ENCODE measurements at regions not wholly inside any gene's neighbourhood (a gene's known extent, or its start where the extent isn't known, plus 50 kb on each side); places are given as distances from the start of the nearest gene placed in this dataset.

DNA sequence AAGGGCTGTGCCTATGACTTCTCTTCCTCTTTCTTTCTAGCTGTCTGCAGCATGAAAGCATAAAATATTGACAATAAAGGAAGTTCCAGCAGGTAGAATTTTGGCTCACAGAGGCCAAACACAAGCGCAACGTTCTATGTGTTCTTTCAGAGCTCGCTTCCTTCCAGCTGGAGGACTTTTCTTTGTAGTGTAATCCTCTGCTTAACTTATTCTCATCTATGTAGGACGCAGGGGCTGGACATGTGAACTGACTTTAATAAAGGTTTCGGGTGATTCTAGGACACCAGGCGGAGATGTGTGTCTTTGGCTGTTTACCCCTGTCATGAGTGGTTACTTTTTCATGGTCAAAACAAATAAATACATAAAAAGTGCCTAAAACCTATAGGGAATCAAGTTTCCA lies 191.5 kb upstream of the MAF start:
- TF ChIP-seq, protein P1, sequence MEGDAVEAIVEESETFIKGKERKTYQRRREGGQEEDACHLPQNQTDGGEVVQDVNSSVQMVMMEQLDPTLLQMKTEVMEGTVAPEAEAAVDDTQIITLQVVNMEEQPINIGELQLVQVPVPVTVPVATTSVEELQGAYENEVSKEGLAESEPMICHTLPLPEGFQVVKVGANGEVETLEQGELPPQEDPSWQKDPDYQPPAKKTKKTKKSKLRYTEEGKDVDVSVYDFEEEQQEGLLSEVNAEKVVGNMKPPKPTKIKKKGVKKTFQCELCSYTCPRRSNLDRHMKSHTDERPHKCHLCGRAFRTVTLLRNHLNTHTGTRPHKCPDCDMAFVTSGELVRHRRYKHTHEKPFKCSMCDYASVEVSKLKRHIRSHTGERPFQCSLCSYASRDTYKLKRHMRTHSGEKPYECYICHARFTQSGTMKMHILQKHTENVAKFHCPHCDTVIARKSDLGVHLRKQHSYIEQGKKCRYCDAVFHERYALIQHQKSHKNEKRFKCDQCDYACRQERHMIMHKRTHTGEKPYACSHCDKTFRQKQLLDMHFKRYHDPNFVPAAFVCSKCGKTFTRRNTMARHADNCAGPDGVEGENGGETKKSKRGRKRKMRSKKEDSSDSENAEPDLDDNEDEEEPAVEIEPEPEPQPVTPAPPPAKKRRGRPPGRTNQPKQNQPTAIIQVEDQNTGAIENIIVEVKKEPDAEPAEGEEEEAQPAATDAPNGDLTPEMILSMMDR (IDR thresholded peaks at IDR 0.05; ENCODE audit: extremely low read depth, insufficient read depth, missing control alignments): no peak
- DNase-seq (ENCODE audit: low spot score): no peak
- in situ Hi-C loops (cut with MboI; ENCODE audit: low pct_unique_long_range_greater_than_20kb, low sequenced_read_pairs, unreplicated experiment): no loop called here

DNA sequence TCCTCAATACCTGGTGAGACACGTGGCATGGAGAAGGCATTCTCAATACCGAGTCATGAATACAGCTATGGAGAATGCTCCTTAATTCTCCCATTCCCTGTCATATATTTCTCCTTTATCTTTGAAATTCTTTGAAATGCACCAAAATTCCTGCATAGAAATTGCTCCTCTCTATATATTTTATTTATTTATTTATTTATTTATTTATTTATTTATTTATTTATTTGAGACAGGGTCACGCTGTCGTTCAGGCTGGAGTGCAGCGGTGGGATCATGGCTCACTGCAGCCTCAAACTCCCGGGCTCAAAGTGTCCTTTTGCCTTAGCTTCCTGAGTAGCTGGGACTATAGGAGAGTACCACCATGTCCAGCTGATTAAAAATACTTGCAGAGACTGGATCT lies 190.3 kb upstream of the MAF start:
- in situ Hi-C loops (cut with MboI; ENCODE audit: low pct_unique_long_range_greater_than_20kb, low sequenced_read_pairs, unreplicated experiment): no loop called here
- no peak for DNase-seq (ENCODE audit: low spot score)
- TF ChIP-seq, protein P1 (IDR thresholded peaks at IDR 0.05; ENCODE audit: extremely low read depth, insufficient read depth, missing control alignments): no peak

DNA sequence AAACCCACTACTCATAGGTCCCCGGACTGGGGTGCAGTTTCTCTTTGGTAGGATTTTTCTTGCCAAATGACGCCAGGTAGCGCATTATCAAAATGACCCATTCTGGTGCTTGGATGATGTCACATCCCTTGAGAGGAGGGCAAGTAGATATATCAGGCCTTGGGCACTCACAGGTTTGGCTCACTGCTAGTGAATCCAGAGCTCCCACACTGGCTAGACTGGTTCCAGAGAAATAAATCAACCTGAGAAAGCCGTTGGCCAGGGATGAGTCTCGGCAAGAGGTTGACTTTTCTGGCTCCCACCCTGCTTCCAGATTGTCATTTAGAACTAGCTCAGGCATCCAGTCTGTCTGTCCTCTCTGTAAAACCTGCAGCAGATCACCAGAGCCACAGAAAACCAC lies 188.4 kb upstream of the MAF start:
- in situ Hi-C loops (cut with MboI; ENCODE audit: low pct_unique_long_range_greater_than_20kb, low sequenced_read_pairs, unreplicated experiment): no loop called here
- TF ChIP-seq, protein P1 (IDR thresholded peaks at IDR 0.05; ENCODE audit: extremely low read depth, insufficient read depth, missing control alignments): no peak
- no peak for DNase-seq (ENCODE audit: low spot score)

DNA sequence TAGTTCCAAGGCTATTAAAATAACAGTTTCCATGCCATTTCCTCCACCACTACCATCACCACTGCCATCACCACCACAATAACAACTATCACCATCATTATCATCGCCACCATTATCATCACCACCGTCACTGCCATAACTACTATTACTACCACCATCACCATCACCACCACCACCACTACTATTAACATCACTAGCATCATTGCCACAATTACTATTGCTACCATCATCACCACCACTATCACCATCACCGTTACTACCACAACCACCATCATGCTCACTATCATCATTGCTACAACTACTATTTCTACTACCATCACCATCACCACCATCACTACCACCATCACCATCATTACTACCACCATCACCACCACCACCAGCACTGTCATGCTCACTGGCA lies 185.9 kb upstream of the MAF start:
- DNase-seq (ENCODE audit: low spot score): no peak
- in situ Hi-C loops (cut with MboI; ENCODE audit: low pct_unique_long_range_greater_than_20kb, low sequenced_read_pairs, unreplicated experiment): no loop called here
- TF ChIP-seq, protein P1 (IDR thresholded peaks at IDR 0.05; ENCODE audit: extremely low read depth, insufficient read depth, missing control alignments): no peak

DNA sequence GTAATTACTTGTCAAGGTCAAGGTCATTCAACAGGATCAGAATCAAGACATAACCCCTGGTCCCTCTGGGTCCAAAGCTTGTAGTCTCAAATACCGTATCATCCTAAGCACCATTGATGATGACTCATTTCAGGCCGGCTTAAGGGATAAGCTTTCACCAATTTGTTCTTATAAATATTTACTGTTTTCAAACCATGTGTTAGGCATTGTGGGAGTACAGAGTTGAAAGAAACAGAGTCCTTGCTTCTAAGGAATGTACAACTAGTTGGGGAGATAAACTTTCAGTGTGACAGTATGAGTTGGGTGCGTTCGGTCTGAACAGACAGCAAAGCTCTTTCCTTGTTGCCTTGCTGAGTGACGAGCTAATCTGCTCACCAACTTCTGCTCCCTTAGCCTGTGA lies 183.5 kb upstream of the MAF start:
- TF ChIP-seq, protein P1 (IDR thresholded peaks at IDR 0.05; ENCODE audit: extremely low read depth, insufficient read depth, missing control alignments): no peak
- in situ Hi-C loops (cut with MboI; ENCODE audit: low pct_unique_long_range_greater_than_20kb, low sequenced_read_pairs, unreplicated experiment): no loop called here
- DNase-seq (ENCODE audit: low spot score): no peak

DNA sequence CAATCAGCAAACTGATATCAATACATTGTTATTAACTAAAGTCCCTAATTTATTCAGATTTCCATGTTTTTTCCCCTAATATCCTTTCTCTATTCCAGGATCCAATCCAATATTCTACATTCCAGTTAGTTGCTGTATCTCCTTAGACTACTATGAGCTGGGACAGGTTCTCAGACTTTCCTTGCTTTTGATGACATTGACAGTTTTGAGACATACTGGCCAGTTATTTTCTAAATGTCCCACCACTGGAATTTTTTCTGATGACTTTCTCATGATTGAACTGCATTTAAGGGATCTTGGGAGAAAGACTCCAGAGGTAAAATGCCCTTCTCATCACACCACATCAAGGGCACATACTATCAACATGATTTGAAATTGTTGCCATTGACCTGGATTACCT lies 177.1 kb upstream of the MAF start:
- in situ Hi-C loops (cut with MboI; ENCODE audit: low pct_unique_long_range_greater_than_20kb, low sequenced_read_pairs, unreplicated experiment): no loop called here
- TF ChIP-seq, protein P1 (IDR thresholded peaks at IDR 0.05; ENCODE audit: extremely low read depth, insufficient read depth, missing control alignments): no peak
- DNase-seq (ENCODE audit: low spot score): no peak

DNA sequence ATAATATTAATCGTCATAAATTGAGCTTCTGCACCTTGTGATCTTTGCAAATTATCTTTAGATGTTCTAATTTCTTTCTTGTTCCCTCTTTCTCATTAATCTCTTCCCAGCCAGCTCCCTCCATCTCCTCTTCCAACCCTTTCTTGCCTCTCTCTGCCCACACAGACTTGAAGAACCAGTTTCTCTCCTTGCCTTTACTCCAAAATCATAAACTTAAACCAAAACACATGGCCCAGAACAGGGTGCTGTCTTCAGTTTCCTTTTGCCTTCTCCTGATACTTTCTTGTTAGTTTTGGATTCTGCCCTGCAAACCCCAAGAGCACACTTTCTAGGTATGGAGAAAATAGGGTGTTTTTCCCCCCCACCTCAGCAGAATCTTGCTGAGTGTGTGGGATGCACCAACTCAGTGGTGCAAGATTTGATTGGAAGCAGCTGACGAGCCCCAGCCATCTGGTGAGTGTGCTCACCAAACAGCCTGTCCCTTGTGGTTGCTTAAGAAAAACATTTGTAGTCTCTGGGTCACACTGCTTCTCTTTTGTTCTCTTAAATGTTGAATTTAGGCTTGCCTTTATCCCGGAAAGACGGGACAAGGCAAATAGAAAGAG lies 175.8 kb upstream of the MAF start:
- in situ Hi-C loops (cut with MboI; ENCODE audit: low pct_unique_long_range_greater_than_20kb, low sequenced_read_pairs, unreplicated experiment): no loop called here
- TF ChIP-seq, protein P1 (IDR thresholded peaks at IDR 0.05; ENCODE audit: extremely low read depth, insufficient read depth, missing control alignments): no peak
- no peak for DNase-seq (ENCODE audit: low spot score)

Data from GM13977 (cell line).